ENCODE measurements at regions not wholly inside any gene's neighbourhood (a gene's known extent, or its start where the extent isn't known, plus 50 kb on each side); places are given as distances from the start of the nearest gene placed in this dataset.

DNA sequence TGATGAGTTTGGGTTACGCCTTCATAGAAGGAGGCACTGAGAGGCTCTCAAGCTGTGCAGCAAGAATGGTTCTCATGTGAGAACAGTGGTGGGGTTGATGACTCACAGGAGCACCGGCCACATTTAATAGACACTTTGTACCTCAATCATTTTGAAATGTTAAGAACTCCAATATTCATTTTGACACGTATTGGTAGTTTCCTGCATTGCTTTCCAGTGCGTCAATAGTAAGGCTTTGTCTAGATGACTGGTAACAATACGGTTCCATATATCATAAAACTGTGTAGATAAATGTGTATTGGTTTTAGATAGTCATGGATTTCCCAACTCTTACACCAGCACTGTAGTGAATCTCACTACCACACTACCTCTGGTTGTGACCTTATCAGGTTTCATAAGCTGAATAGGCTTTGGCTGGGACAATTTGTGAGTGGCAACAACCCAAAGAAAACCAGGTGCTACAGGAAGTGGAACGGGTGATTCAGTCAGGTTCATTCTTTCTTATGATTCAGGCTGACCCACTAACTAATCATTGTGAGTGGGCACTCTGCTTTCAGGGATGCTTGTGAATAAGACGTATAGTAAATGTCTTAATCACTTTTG lies 362.6 kb downstream of the KLF5 start:
- DNase-seq, result peak; percentile 62

DNA sequence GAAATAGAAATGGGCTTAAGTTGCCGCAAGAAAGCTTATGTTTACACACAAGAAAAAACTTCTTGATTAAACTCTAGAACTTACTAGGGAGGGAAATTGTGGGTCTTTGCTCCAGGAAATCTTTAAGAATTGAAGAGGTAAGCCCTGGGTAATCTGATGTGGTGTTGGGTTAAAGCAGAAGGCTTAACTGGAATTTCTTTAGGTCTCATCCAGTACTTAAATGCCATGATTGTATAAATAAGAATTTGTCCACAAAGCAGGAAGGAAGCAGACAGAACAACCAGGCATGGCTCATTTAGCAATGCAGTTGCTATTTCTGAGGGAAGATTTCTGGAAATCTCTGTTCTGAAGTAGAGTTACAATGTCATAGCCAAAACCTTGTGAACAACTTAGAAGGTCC lies 360.4 kb downstream of the KLF5 start:
- no peak for DNase-seq

DNA sequence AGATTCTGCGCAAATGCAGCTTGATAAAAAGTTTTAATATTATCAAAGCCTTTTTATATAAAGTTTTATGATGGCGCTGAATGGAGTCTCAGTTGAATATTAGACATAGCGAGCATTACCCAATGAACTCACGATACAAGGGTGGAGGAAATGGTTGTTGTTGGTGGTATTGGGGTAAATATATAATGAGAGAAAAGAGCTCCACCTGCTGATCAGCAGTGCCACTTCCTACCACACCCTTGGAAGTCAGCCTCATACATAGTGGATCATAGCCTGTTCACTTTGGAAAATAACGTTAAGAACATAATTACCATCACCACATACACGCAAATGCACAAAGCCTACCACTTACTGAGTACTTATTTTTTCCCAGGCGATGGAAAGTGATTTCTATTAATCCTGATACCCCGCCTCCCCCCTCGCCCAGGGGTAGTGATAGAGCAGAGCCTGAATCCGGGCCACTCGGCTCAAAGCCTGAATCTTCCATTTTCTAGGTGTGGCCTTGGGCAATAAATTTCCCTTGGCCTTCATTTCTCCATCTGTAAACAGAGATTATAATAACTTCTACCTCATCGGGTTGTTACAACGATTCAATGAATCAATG lies 358.3 kb downstream of the KLF5 start:
- no peak for DNase-seq

DNA sequence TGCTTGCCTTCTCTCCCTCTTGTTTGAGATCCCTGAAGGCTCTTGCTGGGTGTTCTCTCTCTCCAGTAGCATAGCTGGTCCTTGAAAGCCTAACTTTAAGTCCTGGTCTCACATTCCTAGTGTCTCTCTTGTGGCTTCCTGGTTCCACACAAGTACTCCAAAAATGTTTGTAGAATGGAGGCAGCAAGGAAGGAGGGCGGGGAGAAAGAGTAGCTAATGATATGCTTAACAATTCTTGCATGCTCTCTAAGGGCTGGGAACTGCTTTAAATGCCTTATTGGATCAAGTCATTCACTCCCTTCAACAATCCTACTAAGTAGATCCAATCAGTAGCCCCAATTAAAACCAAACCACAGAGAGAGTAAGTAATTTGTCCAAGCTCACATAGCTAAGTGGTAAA lies 357.3 kb downstream of the KLF5 start:
- DNase-seq, result no peak

DNA sequence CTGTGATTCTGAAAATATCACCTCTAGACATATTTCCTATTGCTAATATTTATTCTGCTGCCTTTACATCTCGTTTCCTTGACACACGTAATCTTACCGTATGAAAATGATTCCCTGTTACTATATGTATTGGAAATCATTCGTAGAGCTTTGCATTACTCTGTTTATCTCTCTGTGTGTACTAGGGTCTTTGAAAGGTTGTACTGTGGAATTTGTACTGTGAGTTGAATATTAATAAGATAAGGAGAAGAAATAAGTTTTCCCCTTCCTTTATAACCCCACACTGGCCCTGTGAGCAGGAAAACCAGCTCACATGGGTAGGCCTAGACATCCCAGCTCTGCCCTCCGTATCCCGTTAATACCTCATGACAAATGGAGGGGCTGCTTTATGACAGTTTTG lies 354.9 kb downstream of the KLF5 start:
- no peak for DNase-seq

DNA sequence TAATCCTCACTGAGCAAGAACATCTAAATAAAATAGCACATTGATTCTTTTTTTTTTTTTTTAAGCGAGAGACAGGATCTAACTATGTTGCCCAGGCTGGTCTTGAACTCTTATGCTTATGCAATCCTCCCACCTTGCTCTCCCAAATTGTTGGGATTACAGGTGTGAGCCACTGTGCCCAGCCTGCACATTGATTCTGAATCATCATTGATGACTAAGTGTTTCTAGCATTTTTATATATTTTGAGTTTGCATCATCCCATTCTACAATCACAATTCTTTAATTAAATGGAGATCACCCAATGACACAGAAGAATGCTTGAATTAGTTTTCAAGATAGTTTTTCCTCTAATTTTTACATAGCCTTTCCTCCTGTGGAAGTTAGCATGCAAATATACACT lies 354.1 kb downstream of the KLF5 start:
- DNase-seq, result no peak

DNA sequence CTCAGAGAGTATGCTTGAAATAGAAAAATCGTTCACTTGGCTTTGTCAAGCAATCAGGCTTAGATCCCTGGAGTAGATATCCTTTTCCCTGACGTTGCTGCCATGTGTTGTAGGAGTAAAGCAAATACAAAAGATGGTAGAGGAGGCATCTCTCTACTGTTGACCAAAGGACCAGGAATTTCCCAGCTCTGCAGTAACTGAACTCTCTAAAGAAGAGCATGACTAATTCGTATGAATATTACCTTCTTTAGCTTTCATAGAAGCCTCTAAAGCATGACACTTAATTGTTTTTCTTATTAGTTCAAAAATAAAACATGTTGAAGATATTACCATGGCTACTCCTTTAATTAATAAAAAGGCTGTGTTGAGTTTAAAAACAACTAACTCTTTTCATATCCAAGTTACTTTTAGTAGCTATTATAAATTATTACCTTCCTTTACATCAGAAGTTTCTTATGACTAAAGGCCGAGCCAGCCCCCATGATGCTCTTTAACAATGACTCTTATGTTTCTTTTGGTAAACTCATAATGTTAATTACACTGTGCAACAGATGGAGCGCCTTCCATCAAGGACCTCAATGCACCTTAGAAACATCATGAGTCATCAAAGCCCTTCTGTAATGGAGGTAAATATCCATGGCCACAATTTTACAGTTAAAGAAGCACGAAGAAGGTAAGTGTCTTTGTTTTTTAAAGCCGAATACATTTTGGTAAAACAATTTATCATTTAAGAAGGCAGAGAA lies 352.4 kb downstream of the KLF5 start:
- DNase-seq, result no peak

DNA sequence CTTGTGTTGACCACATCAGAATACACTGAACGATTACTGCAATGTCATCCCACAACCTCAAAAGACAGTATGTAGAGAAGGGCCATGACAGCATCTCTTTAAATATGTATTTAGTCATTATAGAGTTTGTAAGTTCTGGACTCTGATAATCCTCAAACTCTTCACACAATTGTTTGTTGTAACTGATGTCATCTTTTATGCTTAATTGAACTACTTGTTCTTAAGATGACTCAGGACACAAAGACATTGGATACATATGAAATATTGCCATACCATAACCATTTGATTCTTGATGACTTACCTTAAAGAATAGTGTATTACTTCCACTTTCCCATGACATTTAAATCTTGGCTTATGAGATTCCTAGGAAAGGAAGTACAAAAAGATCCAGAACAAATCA lies 347.6 kb downstream of the KLF5 start:
- no peak for DNase-seq

DNA sequence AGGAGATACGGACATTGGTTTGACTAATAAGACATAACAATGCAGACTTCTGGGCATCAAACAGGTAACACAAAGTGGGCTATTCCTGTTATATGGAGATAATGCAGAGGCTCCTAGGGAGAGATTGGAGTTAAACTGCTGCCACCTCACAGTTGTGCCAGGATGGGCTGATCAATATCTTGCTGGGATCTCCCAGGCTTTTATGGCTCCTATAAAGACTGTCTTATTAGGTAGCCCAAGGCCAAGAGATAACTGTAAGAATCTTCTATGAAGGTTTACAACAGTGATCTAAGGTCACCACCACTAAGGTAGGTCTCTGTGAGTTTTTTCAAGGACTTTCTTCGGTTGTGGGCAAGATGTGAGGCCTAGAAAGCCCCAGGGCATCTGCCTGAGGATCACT lies 345.8 kb downstream of the KLF5 start:
- DNase-seq, result no peak

DNA sequence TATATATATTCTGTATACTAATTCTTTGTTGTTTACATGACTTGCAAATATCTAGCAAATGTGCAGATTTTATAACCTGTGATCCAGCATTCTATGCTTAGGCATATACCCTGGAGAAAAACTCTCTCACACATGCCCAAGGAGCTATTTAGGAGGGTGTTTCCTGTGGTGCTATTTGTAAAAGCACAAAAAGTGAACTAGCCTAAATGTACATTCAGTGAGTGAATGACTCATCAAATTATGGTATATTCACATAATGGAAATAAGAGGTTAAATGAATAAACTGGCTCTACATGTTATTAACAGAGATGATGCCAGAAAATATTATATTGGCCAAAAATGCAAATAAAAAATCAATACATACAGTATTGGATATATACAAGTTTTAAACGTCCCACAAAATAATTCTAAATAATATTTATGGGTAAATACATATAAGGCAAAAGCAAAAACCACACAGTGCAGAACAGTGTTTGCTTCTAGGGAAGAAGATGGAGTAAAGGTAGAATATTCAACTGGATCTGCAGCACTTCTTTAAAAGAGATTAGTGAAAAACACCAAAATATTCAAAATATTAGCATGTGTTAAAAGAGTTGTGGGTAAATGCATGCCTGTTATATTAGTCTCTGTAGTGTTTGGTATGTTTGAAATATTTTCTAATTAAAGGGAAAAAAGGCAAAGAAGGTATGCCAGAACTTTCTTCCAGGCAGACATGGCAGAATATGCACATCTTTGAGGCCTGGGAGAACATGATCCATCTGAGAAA lies 344.7 kb downstream of the KLF5 start:
- no peak for DNase-seq

DNA sequence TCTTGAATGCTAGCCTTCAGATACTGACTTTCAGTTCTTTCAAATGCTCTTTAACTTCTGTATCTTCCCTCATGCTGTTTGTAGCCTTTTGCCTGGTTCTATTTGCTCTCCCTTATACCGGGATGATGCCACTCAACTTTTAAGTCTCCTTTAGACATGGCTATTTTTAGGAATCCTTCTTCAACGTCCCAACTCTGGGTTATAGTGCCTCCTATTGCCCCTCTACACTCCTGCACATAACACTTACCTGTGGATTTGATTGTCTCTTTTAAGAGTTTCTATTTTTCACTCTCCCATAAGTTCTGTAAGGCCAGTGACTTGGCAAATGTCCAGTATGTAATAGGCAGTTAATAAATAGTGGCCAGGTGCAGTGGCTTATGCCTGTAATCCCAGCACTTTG lies 343.0 kb downstream of the KLF5 start:
- no peak for DNase-seq

DNA sequence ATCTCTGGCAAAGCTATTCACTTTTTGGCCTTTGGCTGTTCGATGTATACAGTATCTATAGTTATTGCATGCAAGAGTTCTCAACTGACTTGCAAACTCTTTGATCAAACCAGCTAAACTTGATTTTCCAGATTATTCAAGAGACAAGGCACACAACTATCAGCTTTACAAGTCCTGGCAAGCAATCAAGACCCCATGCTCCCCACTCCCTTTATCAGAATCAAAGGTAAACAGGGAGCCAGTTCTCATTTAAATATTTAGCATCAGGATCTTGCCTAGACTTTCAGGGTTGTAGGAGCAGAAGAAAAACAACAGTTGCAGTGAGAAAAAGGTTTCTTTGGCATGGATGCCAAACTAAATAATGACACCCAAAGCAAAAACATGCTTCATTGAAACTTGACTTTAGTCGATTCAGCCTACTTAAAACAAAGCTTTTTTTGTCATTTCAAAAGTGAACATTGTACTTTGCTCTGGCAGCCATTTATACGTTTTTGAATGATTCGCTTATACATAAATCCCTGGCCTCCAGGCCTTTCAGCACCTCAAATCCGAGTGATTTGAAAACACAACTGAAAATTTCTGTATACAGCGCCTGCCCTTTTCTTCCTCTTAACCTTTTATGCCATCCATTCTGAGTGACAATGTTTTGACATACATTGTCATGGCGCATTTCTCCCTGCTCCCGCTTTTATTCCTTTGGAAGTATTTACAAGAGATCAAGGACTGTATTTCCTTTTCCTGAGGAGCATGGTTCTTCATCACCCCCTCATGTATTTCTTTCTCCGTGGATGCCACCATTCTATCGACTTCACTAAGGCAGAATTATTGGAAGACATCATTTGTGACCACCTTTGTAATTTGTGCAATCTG lies 340.8 kb downstream of the KLF5 start:
- no peak for DNase-seq

DNA sequence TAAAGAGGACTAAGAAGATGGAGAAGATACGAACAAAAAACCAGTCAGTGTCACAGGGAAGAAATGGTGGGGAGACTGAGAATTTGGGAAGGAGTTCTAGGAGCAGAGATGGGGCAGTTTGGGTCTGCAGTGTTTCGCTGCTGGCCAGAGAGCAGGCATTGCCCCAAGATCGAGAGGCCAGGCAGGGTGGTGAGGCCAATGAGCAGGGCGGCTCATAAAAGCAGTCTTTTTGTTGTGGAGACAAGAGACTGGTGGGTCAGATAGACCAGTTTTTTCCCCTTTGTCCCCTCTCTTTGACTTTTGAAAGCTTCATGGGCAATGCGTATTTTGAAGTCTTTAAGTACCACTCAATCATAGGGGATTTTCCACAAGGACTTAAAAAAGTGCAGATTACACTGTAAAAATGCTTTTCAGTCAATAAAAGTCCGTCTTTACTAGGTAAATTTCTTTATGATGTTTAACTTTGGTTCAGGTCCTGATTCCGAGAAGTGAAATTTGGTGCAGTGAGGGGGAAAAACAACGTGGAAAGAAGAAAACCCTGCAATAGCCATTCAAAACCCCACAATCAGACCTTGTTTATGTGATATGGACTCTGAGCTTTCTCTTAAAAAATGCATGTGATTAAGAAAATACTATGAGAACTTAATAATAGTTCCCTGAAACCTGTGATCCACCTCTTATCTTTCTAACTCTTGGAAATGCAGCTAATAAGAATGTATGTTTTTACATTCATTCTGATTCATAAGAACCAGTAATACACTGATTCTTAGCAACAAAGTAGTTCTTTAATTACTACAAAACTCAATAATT lies 338.9 kb downstream of the KLF5 start:
- no peak for DNase-seq

DNA sequence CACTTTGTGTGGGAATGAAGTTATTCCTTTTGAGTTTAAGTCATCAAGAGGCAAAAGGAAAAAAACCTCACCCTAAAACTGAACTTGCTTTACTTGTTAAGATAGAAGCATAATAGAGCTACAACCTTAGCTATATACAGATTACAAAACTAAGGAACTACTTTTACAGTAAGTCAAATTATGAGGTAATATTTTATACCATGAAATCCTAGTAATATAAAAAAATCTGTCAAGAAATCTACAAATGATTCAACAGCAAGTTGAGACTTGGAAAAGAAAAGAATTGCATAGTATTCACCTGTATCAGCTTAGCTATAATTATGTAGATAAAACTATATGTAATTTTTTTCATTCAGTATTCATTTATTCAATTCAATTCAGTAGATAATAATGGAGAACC lies 335.3 kb downstream of the KLF5 start:
- DNase-seq, result no peak

DNA sequence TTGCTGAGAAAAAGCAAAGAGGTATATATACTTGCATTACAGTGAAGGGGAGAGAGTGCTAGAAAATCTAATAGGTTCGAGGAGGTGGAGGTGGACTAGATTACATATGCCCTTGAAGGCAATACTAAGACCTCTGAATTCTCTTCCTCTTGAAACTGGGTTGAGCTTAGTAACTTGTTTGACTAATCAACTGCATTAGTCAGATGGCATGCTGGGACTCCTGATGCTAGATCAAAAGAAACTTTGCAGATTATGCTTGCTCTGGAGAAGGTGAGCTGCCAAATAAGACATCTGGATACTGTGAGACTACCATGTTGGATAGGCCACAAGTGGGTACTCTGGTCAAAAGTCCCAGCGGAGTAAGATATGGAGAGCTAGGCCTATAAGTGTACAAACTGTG lies 331.3 kb downstream of the KLF5 start:
- DNase-seq, result no peak

DNA sequence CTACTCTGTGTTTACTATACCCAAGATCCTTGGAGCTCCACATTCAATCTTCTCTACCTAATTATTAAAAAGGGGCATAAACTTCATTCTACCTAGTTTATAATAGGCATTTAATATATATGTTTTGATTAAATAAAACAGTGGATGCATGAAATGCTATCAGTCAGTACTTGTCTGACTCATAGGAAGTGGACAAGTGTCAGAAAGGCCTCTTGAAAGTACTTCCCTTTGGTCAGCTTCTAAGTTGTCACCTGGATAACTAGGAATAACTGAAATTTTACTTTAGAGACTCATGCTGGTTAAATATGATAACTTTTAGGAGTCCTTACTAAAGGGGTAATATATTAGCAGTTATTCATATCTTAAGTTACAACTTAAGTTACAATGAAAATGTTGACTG lies 329.8 kb downstream of the KLF5 start:
- no peak for DNase-seq

DNA sequence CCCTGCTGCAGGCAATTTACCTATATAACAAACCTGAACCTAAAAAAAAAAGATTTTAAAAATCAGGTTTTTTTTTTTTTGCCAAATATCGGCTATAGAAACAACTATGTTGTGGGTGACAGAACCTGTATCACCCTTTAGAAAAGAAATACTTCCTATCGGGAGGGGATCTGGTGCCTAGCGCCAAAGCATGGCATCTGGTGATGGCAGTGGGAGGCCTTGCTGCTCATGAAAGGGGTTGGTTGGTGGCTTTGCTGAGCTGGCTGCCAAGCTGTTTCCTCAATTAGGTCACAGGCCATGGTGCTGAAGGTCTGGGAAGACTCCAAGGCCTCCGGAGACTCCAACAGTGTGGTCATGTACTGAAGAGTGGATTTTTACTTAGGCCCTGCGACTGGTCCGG lies 328.5 kb downstream of the KLF5 start:
- DNase-seq, result no peak

DNA sequence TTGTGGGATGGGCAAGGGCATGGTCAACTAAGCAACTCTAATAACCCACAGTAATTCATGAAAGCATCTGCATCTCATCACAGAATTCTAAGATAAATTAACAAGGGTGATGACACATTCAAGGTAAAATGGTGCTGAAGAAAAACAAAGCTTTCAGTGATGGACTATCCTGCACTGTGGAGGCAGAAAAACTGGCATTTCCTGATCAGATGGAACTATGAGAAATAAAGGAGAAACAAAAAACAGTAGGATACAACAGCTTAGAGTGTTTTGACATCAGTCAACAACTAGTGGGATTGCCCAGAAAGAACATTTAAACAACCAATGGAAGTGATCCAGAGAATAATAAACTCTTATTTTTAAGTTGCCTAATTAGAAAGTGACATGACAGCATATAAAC lies 327.0 kb downstream of the KLF5 start:
- no peak for DNase-seq

DNA sequence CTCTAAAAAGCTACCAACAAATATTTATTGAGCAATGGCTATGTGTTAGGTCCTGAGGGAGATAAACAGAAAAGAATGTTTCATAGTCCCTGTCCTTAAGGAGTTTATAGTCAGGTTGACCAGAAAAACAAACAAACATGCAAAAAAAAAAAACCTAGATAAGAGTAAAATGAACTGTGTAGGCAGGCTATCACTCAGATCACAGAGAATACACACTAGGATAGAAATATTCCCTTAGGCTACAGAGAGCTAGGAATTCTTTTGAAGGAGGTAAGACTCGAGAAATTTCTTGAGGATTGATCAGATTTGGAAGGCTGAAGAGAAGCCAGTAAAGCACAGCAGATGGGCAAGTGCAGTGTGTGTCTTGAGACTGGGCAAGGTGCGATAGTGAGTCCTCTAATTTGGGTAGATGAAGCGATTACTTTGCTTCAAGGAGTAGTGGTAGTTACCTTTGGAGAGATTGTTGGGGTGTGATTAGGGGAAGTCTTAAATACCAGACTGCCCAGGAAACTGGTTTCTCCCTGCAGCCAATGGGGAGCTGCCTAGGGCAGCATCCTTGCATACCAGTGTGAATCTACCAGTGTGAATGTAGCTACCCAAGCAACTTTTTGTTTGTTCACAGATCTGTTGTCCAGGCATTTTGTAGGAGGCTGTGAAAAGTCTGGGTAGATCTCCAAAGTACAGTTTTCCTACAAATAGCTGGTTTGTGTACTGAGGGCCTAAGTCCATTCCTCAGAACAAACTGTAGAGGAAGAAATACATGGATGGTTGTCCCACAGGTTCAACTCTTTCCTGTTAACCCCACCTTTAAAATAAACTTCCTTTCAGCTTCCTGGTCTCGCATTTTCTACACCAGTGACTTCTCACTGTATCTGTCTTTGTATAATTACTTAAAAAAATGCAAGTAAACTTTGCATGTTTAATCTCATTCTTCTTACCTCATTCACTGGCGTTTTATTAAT lies 314.1 kb downstream of the KLF5 start:
- DNase-seq, result no peak

DNA sequence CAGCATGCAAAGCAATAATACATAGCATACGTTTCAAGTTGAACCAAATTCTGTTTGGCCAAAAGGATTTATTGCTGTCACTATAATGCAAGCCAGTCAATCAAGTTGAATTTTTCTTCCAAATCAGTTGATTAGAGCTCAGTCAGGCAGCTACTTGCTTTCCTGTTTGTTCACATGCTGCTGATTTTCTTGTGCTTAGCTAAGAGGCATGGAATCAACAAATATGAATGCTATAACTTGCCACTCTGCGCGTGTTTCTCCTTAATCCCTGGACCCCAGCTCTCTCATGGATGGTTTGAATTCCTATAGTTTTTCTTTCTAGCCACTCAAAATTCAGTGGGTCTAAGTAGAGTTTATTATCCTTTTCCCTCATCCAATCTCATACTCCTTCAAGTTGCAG lies 311.3 kb downstream of the KLF5 start:
- no peak for DNase-seq

DNA sequence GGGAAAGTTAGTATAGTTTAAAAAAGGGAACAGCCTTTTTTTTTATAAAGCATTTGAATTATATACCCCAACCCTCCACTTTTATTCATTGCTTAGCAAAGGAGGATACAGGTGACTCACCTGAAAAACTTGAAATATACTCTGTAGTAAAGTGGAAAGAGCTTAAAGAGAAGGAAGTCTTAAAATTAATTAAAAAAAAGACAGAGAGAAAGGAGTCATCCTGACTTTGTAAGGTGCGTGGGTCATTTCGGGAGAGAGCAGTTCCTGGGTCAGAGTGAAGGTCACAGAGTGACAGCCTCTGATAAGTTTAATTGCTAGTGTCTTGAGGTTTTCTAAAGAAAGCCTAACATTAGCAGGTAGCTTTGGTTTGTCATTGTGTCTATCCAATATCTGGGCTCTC lies 310.3 kb downstream of the KLF5 start:
- DNase-seq, result no peak

Data from NCI-H2029 treated with DMSO at 0.1 percent for 48 hours (cell line).